ENCODE measurements at regions not wholly inside any gene's neighbourhood (a gene's known extent, or its start where the extent isn't known, plus 50 kb on each side); places are given as distances from the start of the nearest gene placed in this dataset.

DNA sequence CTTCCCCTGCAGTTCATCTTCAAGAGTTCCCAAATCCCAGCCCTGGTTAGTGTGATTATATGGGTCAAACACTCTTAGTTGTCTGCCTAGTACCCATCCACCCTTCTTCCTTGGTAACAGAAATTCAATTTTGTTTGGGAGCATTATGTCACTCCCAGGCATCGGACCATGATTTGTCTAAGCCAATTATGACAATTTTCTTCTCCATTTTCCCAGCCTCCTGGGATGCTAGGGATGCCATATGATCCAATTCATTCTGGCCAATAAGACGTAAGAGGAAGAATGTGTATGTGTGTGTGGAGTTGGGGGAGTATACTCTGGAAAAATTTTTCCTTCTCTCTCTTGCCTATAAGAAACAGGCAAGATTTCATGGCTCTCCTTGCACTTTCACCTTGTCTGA, 465.9 kb downstream of the MID1IP1 start:
- TF ChIP-seq EP300 (IDR thresholded peaks at IDR 0.05; ENCODE audit: borderline replicate concordance) (no peak), ZBTB7A (IDR thresholded peaks at IDR 0.05; ENCODE audit: low read depth) (no peak), RAD21 (IDR thresholded peaks at IDR 0.05; ENCODE audit: low read depth) (no peak), MAX (IDR thresholded peaks at IDR 0.05) (no peak), YY1 (IDR thresholded peaks at IDR 0.05; ENCODE audit: low read depth) (no peak), TEAD4 (IDR thresholded peaks at IDR 0.05) (no peak)
- TF ChIP-seq, protein P1, sequence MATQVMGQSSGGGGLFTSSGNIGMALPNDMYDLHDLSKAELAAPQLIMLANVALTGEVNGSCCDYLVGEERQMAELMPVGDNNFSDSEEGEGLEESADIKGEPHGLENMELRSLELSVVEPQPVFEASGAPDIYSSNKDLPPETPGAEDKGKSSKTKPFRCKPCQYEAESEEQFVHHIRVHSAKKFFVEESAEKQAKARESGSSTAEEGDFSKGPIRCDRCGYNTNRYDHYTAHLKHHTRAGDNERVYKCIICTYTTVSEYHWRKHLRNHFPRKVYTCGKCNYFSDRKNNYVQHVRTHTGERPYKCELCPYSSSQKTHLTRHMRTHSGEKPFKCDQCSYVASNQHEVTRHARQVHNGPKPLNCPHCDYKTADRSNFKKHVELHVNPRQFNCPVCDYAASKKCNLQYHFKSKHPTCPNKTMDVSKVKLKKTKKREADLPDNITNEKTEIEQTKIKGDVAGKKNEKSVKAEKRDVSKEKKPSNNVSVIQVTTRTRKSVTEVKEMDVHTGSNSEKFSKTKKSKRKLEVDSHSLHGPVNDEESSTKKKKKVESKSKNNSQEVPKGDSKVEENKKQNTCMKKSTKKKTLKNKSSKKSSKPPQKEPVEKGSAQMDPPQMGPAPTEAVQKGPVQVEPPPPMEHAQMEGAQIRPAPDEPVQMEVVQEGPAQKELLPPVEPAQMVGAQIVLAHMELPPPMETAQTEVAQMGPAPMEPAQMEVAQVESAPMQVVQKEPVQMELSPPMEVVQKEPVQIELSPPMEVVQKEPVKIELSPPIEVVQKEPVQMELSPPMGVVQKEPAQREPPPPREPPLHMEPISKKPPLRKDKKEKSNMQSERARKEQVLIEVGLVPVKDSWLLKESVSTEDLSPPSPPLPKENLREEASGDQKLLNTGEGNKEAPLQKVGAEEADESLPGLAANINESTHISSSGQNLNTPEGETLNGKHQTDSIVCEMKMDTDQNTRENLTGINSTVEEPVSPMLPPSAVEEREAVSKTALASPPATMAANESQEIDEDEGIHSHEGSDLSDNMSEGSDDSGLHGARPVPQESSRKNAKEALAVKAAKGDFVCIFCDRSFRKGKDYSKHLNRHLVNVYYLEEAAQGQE (IDR thresholded peaks at IDR 0.05; ENCODE audit: low read depth) = no peak

All from Ishikawa (cell line).